Fibroblast of gingiva (primary cell): ENCODE measurements at regions not wholly inside any gene's neighbourhood (a gene's known extent, or its start where the extent isn't known, plus 50 kb on each side); places are given as distances from the start of the nearest gene placed in this dataset.
A peak's percentile ranks its signal among the peaks of the same experiment; 100 is the strongest.

Source experiments
- DNase-seq: peaks from one replicate; pipeline ENCODE4 v3.0.0-alpha.2; 2011; ENCODE audit warnings: low read depth

DNA sequence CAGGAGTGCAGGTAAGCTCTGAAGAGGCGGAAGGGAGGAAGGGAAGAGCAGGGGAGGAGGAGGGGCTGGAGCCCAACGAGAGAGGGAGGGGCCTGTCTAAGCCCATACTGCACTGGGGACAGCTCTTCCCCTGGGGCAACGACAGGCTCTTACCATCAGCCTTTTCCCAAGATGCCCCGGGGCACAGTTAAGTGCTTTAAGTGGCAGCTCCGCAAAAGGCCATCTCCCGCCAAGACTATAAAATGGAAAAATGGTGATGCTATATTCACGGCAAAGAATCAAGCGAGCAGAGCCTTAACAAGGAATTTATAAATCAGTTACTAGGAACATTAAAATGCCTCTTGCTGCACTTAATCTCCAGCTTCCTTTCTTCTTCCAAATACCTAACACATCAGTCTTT is 110.2 kb upstream of the NLRP1 start:
- no peak for DNase-seq

GRCh38 chr17:5695480-5695879 is 111.2 kb upstream of the NLRP1 start:
- DNase-seq = no peak

DNA sequence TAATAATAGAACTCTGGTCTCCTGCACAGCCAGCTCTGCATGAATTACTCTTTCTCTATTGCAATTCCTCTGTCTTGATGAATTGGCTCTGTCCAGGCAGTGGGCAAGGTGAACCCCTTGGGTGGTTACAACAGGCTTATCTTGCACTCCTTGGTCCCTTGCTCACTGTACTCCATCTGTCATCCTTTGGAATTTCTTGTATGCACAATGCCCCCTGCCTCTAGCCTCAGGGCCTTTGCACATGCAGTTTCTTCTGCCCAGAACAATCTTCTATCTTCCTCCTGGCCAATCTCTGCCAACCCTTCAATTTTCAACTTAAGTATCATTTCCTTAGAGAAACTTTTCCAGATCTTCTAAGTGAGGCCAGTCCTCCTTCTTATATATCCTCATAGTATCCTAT is 114.7 kb upstream of the NLRP1 start:
- no peak for DNase-seq

GRCh38 chr17:5699814-5700213 is 115.5 kb upstream of the NLRP1 start:
- no peak for DNase-seq

DNA sequence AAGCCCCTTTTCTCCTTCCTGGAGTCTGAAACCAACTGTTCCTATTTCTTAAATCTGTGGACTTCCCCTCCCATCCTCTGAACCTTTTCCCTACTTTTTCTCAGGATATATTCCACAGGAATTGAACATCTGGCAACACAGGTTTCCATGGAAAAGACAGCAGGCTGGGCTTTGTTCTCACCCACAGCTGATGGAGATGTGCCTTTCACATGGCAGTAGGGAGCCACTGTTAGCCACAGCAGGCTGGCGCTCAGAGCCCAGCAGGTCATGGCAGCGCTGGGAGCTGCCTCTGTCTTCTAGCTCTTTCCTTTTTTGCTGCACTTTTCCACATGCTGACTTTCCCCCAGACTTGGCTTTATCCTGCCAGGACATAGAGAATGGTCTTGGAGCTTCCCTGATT is 116.4 kb upstream of the NLRP1 start:
- no peak for DNase-seq

GRCh38 chr17:5701381-5701780 is 117.1 kb upstream of the NLRP1 start:
- DNase-seq = no peak

DNA sequence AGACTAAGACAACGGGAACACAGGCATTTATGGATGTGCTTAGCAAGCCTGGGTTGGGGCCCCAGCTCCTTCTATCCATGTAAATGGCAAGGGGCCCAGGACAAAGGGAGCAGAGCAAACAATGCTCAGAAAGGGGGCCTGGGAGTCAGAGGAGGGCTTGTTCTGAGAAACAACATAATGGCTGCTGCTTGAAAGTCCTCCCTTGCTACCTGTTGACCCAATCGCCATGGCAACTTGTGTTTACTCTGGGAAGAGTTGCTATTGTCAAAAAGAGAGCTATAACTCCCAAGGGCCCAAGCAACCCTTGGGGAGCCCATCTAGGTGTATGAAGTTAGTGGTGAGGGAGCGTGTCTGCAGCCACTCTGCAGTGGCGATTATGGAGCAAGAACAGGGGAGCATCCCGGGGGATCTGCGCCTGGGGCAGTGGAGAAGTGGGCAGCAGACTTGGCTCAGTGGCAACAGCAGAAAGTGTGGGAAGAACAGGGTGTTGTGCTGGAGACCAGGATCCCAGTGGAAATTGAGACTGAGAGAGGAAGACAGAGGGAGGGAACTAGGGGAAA is 118.7 kb upstream of the NLRP1 start:
- no peak for DNase-seq

- DNase-seq = no peak
These were observed 119.4 kb upstream of the NLRP1 start for GRCh38 chr17:5703736-5704135.

DNA sequence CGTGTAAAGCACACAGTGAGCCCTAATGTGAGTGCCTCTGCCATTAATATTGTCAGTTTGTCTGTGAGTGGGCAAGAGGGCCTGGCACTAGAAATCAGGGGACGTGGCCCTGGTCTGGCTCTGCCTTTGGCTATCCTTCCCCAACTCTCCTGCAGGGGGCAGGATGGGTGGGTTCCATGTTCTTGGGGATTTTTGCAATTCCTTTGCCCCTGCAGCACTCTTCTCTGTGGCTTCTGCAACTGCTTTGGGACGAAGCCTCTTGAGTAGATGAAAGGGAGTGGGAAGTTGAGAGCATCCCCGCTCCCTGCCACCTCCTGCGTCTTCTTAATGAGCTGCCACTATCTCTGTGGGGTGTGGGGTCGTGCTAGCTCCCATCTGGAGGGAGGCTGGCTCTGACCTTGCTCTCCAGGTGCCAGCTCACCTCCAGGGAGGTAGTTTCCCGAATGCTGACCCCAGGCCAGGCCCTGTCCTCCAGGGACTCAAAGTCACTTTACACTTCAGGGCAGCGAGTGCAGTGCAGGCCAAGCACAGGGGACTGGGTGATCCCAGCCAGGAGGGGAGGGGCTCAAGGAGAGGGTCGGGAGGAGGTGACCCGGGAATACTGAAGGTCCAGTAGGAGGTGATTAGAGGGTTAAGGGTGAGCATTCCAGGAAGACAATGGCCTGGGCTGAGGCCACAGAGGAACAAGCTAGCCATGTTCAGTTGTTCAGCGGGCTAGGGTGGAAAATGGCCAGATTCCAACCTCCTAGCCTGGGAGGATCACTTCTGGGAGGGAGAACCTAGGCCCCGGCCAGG is 121.0 kb upstream of the NLRP1 start:
- no peak for DNase-seq

DNA sequence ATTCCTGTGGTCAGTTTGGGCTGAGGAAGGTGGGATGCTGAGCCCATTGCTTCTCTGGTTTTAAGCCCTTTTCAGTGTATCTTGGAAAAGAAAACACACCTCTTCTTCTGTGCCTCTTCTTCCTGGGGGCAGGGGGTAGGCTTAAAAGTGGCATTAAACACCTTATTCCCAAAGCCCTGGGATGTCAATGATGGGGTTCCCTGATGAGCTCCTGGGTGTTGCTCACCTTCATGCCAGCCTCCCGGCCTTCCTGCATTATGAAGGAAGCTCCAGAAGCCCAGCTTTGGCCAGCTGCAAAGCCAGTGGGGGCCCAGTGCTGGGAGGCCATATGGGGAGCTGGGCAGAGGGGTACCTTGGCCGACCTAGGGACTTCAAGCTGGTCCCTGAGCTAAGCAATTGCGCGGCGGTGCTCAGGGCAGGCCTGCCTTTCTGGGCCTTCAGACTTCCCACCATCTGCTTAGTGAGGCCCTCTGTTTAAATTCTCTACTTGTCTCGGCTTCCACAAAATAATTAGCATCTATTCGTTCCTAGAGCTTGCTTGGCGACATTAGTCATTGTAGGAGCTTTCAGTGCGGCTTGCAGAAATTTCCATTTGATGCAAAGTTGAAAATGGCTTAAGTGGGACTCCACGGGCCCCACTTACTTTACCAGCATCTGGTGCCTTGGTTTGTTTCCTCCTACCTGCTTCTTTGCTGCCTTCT is 121.7 kb upstream of the NLRP1 start:
- DNase-seq = no peak

GRCh38 chr17:5706577-5707210 is 122.4 kb upstream of the NLRP1 start:
- DNase-seq = peak; percentile 43

DNA sequence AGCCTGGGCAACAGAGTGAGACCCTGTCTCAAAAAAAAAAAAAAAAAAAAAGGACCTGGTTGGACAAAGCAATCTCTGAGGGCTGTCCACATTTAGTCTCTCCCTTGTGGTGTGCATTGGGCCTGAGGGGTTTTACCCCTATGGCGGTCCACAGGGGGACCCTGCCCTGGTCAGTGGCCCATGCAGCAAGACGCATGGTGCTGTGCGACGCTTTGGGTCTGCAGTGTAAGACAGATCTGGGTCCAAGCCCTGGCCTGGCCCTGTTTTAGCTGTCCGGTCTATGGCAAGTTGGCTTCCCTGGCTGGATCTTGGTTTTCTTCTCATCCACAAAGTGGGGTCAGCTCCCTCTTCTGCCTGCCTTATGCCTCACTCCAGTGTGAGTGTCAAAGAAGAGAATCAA is 123.2 kb upstream of the NLRP1 start:
- no peak for DNase-seq

DNA sequence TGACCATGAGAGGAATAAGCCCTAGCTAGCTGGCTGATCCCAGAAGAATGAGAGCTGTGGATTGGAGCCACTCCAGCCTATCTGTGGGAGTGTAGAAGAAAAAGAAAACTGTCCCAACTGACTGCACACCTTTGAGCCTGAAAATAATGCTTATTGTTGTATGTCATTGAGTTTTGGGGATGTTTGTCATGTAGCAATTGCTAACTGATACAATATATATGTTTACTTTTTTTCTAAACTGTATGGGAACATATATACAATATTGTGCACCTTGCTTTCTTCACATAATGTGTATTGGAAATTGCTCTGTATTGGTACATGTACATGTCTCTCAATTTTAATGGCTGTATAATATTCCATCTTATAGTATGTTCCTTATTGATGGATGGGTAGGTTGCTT is 124.0 kb upstream of the NLRP1 start:
- DNase-seq = no peak

- DNase-seq = no peak
These were observed 127.0 kb upstream of the NLRP1 start for GRCh38 chr17:5711344-5711743.

GRCh38 chr17:5714993-5715392 is 130.7 kb upstream of the NLRP1 start:
- no peak for DNase-seq

DNA sequence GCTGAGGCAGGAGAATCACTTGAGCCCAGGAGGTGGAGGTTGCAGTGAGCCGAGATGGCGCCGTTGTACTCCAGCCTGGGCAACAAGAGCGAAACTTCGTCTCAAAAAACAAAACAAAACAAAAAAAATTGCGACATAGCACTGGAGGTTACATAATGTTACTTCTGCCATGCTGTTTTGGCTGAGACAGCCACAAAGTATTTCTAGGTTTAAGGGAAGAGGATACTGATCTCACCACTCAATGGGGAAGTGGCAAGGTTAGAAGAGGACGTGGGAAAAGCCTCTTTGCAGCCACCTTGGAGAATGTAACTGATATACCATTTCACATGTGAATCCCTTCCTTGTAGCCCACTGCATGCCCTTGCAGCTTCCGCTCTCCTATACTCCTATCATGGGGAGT is 131.2 kb upstream of the NLRP1 start:
- DNase-seq = no peak

- DNase-seq = no peak
These were observed 134.4 kb upstream of the NLRP1 start for GRCh38 chr17:5718726-5719125.

DNA sequence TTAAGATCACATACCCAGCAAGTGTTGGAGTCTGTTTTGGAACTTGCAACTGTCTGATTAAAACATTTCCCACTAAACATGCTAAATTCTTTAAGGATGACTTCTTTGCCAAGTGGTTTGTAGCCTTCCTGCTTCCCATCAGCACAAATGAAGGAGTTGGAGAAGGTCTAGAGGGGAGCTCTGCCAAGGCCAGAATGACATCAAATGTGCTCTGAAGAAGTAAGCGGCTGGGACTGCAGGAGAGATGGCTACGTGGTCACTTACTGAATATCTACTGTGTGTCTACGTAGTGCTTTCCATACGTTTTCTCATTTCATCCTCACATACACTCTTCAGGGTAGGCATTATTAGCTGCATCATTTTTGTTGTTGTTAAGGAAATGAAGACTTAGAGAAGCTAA is 135.7 kb upstream of the NLRP1 start:
- no peak for DNase-seq

DNA sequence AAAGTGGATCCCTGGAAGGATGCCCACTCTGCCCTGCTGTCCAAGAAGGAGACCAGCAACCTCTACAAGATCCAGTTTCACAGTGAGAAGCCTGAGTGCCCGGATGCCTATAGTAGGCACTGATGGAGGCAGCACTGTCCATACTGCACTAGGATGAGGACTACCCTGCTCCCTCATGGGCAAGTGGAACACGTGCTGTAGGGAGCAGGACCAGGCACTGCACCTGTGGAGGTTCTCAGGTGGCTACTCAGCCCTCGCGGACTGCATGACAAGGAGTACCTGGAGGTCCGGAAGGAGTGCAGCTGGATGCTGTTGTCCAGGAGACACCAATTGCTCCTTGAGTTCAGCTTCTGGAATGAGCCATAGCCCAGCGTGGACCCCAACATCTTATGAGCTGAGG is 146.1 kb upstream of the NLRP1 start:
- no peak for DNase-seq

- DNase-seq = no peak
These were observed 156.6 kb upstream of the NLRP1 start for GRCh38 chr17:5740937-5741336.

GRCh38 chr17:5741810-5742209 is 157.5 kb upstream of the NLRP1 start:
- no peak for DNase-seq

GRCh38 chr17:5745111-5745813 is 161.0 kb upstream of the NLRP1 start:
- no peak for DNase-seq
